ENCODE measurements at regions not wholly inside any gene's neighbourhood (a gene's known extent, or its start where the extent isn't known, plus 50 kb on each side); places are given as distances from the start of the nearest gene placed in this dataset.

- TF ChIP-seq TBP (IDR thresholded peaks at IDR 0.05; ENCODE audit: low read depth, low read length), result no peak
- no peak for TF ChIP-seq POLR2AphosphoS5 (IDR thresholded peaks at IDR 0.05; ENCODE audit: low read depth, low read length)
- TF ChIP-seq JUND (IDR thresholded peaks at IDR 0.05; ENCODE audit: low read length), result no peak
These were observed 197.7 kb downstream of the SPANXN3 start for GRCh38 chrX:143319526-143319925.

Measured in H1 (cell line).